ENCODE measurements at regions not wholly inside any gene's neighbourhood (a gene's known extent, or its start where the extent isn't known, plus 50 kb on each side); places are given as distances from the start of the nearest gene placed in this dataset.

- DNase-seq, result no peak
Observed at GRCh38 chr20:62545901-62546525, 70.2 kb upstream of the GATA5 start.

GRCh38 chr20:62546606-62547005 lies 70.8 kb upstream of the GATA5 start:
- no peak for DNase-seq

GRCh38 chr20:62547364-62547763 lies 71.6 kb upstream of the GATA5 start:
- DNase-seq, result no peak

GRCh38 chr20:62548471-62548870 lies 72.7 kb upstream of the GATA5 start:
- no peak for DNase-seq

GRCh38 chr20:62549029-62549428 lies 73.2 kb upstream of the GATA5 start:
- no peak for DNase-seq

- no peak for DNase-seq
Observed at GRCh38 chr20:62549499-62550086, 73.8 kb upstream of the GATA5 start.

- no peak for DNase-seq
Observed at GRCh38 chr20:62550087-62550632, 74.4 kb upstream of the GATA5 start.

- DNase-seq, result no peak
Observed at GRCh38 chr20:62551407-62552323, 75.9 kb upstream of the GATA5 start.

GRCh38 chr20:62552613-62553012 lies 76.8 kb upstream of the GATA5 start:
- DNase-seq, result no peak

- no peak for DNase-seq
Observed at GRCh38 chr20:62553136-62553837, 77.5 kb upstream of the GATA5 start.

- no peak for DNase-seq
Observed at GRCh38 chr20:62553838-62554161, 78.0 kb upstream of the GATA5 start.

GRCh38 chr20:62554214-62554897 lies 78.6 kb upstream of the GATA5 start:
- no peak for DNase-seq

GRCh38 chr20:62554898-62555641 lies 79.3 kb upstream of the GATA5 start:
- no peak for DNase-seq

GRCh38 chr20:62555642-62556420 lies 80.0 kb upstream of the GATA5 start:
- DNase-seq, result no peak

- DNase-seq, result no peak
Observed at GRCh38 chr20:62557462-62557861, 81.7 kb upstream of the GATA5 start.

GRCh38 chr20:62557999-62558408 lies 82.2 kb upstream of the GATA5 start:
- DNase-seq, result no peak

GRCh38 chr20:62558779-62559178 lies 83.0 kb upstream of the GATA5 start:
- DNase-seq, result no peak

- no peak for DNase-seq
Observed at GRCh38 chr20:62560162-62560561, 82.1 kb upstream of the SLCO4A1 start.

GRCh38 chr20:62561182-62561581 lies 81.1 kb upstream of the SLCO4A1 start:
- DNase-seq, result no peak

- DNase-seq, result no peak
Observed at GRCh38 chr20:62561948-62562347, 80.4 kb upstream of the SLCO4A1 start.

- no peak for DNase-seq
Observed at GRCh38 chr20:62562831-62563230, 79.5 kb upstream of the SLCO4A1 start.

All from NCI-H1930 (cell line).